ENCODE measurements at regions not wholly inside any gene's neighbourhood (a gene's known extent, or its start where the extent isn't known, plus 50 kb on each side); places are given as distances from the start of the nearest gene placed in this dataset.

DNA sequence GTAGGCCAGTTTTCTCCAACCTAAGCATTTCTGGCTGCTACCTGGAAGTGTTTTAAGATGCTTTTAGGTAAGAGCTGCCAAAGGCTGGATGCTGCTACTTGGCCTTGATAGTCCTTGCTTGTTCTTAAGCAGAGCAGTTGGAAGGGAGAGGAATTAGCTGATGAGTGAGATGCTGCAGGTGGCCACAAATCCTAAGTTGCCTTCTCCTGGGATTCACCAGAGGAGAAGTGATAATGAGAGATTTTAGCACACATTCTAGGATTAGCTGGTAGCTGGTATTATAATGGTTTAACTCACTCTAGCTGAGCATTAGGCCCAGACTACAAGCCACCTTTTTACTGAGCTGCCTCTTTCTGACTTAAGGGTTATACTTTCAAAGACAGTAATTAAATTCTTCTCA lies 442.9 kb upstream of the RAG2 start:
- in situ Hi-C loops (cut with MboI; ENCODE audit: low sequenced_read_pairs): no loop called here

DNA sequence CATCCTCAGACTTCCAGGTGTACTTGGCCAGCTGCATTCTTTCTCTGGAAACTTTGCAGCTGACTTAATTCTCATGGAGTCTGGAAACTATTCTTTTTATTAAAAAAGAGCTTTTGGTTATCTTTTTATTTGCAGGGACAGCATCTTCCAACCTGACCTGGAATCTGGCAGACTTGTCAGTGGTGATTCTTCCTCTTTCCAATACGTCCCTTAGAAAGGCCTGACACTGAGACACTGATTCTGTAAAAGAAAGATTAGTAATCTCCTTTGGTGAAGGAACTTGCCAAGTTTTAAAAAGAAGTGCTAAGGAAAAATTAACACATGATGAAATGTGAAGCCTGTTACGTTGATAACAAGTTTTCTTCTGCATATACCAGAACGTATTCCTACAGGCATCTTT lies 440.9 kb upstream of the RAG2 start:
- in situ Hi-C loops (cut with MboI; ENCODE audit: low sequenced_read_pairs): no loop called here

DNA sequence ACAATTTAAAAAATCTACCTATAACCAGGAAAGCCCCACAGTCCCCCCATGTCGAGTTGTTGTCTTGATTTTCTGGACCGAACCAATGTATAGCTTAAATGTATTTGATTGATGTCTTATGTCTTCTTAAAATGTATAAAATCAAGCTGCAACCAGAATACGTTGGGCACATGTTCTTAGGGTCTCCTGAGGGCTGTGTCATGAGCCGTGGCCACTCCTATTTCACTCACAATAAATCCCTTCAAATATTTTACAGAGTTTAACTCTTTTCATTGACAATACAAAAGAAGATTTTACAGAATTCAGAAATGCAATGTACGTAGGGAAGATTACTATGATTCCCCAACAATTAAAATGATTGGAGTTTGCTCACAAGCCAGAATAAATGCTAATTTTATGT lies 428.7 kb upstream of the RAG2 start:
- in situ Hi-C loops (cut with MboI; ENCODE audit: low sequenced_read_pairs): no loop called here

DNA sequence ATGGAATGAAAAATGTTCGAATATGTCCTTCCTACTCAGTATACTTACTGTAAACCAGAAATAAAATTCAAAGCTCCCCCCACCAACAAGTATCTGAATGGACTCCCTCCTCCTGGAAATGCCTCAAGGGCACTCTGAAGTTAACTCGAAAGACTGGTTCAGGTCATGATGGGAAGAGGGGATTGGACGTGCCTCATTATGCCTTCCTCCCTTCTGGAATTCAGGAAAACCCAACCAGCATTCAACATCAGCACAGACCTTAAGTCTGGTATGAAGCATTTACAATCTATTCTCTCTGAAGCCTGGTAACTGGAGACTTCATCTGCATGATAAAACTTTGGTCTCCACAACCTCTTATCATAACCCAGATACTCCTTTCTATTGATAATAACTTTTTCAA lies 428.3 kb upstream of the RAG2 start:
- in situ Hi-C loops (cut with MboI; ENCODE audit: low sequenced_read_pairs): no loop called here

DNA sequence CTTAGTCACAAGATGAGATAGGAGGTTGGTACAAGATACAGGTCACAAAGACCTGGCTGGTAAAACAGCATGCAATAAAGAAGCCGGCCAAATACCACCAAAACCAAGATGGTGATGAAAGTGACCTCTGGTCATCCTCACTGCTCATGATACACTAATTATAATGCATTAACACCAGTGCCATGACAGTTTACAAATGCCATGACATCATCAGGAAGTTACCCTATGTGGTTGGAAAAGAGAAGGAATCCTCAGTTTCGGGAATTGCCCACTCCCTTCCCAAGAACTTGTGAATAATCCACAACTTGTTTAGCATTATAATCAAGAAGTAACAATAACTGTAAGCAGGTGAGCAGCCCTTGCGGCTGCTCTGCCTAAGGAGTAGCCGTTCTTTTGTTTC lies 408.5 kb upstream of the RAG2 start:
- in situ Hi-C loops (cut with MboI; ENCODE audit: low sequenced_read_pairs): no loop called here

DNA sequence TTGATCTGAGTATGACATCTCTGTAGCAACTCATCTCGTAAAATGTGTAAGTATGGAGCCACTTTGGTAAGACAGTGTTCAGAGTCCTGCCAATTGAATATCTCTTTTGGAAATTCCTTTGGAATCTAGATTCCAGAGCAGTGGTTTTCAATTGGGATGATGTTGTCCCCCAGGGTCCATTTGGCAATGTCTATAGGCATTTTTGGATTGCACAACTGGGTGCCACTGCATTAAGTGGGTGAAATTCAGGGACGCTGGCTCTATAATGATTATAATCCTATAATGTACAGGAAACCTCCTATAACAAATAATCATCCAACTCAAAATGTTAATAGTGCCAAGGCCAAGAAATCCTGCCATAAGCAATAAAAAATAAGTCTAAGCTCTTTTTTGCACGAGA lies 404.8 kb upstream of the RAG2 start:
- in situ Hi-C loops (cut with MboI; ENCODE audit: low sequenced_read_pairs): no loop called here

DNA sequence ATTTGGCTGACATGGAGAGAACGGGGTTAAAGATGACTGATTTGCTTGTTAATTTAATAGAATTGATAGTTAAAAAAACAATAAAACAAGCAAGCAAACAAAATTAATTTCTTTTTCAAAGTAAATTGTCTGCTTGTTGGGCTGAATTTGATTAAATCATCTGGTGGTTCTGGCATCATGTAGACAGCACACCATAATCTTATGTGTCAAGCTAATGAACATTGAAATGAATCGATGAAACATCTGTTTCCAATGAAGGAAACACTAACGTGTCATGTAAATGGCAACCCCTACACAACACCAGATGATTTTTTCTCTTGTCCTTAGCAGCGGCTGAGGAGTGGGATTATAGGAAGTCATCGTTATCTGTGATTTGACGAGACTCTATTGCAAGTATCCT lies 399.6 kb upstream of the RAG2 start:
- in situ Hi-C loops (cut with MboI; ENCODE audit: low sequenced_read_pairs): no loop called here

DNA sequence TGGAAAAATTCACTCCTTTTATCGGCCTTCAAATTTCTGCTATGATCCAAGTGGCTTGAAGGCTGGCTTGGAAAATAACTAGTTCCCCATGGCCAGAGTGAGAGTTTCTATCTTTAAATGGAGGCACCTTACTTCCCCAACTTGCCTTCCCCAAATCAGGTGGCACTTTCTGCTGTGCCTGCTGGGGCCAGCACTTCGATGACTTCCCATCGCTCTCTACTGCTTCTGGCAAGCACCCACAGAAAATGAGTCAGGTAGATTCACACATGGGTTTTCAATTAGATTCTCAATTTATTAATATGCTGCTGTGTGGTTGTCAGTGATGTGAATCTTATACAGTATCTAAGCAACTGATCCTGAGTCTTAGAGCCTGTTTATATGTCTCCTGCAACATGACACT lies 398.8 kb upstream of the RAG2 start:
- in situ Hi-C loops (cut with MboI; ENCODE audit: low sequenced_read_pairs): no loop called here

DNA sequence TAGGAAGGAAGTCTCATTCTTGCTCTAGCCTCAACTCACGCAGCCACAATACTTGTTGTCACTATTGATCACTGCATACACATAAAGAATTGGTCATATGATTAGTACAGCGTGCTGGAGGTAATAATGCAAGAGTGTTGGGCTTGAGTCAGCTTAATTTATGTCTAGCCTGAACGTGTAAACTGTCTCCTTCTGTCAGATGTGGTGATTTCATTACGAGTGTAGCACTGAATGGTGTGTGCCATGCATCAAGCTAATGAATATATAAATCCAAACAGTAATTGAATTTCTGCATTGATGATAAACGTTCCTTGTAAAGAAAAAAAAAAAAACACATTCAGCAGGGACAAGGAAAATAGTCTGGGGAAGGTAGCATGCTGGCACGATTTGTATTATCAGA lies 396.2 kb upstream of the RAG2 start:
- in situ Hi-C loops (cut with MboI; ENCODE audit: low sequenced_read_pairs): no loop called here

DNA sequence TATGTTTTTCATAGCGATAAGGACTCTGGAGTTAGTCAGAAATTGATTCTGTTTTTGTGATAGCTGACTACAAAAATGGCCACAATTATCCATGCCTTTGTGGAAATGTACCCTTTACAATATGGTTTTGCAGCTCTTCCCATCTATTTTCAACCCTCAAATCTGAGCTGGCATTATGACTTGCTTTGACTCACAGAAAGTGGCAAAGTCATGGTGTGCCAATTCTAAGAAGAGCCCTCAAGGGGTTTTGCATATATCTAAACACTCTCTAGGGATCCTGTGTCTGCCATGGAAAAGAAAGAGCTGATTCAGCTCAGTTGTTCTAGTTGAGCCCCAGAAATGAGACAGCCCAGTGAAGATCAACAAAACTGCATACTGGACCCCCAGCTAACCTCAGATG lies 390.5 kb upstream of the RAG2 start:
- in situ Hi-C loops (cut with MboI; ENCODE audit: low sequenced_read_pairs): no loop called here

DNA sequence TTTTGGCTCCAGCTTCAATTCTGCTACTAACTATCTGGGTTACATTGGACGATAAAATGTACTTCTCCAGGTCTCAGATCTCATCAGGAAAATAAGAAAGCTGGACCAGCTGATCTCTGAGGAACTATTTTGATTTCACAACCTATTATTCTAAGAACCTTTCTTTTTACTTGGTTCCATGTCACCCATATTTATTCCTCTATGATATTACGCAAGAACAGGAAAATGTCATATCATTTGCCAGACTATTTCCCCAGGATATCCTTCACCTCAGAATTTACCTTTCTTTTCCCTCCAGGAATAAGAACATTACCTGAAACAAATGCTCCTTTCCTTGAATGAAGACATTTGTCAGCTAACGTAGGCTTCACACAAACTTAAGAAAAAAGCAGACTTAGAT lies 387.5 kb upstream of the RAG2 start:
- in situ Hi-C loops (cut with MboI; ENCODE audit: low sequenced_read_pairs): no loop called here

DNA sequence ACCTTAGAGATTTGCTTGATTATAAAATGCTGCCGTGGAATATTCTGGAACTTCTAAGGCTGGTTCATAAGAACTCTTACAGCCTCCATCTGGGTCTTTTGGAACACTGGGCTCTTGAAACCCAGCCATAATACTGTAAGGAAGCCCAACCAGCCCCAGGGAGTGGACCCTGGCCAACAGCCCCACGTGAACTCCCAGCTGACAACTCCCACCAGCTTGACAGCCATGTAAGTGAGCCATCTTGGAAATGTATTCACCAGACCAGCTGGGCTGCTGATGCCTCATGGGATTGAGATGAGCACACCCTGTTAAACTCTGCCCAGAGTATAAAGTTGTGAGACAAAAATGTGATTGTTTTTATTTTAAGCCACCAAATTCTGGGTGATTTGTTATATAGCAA lies 378.7 kb upstream of the RAG2 start:
- in situ Hi-C loops (cut with MboI; ENCODE audit: low sequenced_read_pairs): no loop called here

DNA sequence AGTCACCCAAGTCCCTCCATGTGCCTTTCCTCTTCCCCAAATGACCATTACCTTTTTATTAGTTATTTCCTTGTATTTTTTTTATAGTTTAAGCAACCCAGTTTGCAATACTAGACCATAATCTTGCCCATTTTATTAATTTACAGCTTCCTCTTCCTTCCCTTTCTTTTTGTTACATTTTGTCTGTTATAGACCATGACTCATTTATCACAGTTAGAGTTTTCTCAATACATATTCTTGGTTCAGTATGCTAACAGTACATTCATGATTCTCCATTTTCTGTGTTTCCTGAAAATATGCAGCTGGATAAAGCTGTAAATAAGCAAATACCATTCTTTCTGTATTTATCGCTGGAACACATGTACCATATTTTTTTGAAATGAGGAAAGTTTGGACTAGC lies 376.7 kb upstream of the RAG2 start:
- in situ Hi-C loops (cut with MboI; ENCODE audit: low sequenced_read_pairs): no loop called here

DNA sequence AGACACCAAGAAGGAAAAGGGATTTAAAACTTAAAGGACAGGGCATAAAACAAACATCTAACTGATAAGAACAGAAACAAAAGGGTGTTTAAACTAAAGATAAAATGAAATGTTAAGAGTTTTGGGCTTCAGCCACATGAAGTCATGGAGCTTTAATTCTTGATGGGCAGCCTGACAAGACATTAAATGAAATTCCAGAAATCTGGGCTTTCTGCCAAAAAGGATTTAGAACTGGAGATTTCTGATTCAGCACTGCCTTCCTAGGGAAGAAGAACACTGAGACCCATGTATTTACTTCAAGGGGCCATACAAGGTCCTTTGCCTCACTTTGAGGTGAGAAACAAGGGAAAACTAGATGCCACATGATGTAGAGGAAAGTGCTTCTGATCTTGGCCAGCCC lies 355.9 kb upstream of the RAG2 start:
- in situ Hi-C loops (cut with MboI; ENCODE audit: low sequenced_read_pairs): no loop called here

DNA sequence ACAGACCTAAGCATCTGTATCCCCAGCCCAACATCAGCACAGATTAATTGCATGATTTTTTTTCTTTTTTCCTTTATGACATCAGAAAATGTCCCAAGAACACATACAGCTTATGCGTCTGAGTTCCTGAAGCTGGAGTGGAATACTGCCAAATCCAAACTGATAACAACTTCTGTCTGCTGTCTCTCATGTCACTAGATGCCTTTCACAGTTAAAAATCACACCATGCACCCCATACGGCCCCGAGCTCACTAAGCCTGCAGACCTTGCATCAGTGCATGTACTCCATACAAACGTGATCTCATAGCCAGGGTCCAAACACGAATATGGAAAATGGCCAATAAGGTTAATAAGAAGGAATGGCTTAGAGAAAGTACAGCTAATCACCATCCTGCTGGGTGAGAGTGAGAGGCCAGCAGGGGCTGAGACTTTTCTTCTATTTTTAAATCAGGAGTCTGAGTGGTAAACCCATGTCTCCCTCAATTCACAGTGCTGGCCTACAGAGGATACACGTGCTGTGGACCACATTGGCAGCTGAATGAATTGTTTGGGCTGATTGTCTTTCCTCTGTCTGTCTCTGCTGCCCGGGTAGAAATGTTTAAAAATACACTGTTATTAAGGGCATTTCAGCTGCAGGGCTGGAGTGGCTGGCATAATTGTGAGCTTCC lies 350.6 kb upstream of the RAG2 start:
- in situ Hi-C loops (cut with MboI; ENCODE audit: low sequenced_read_pairs): no loop called here

DNA sequence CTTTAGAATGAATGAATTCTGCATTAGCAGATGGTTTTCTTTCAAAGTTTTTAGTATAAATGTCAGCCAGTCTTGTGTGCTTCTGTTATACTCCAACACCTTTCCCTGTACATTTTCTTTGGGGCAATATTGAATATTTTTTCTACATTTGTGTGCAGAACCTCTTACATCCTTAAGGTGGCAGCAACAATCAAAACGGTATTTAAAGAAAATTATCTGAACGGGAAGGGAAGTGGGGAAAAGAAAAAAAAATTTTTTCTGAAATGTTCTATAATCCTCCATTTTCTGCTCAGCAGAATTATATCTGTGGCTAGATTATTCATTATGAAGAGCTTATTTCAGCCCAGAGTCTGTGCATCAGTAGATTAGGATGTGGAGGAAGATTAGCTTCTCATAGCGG lies 347.3 kb upstream of the RAG2 start:
- in situ Hi-C loops (cut with MboI; ENCODE audit: low sequenced_read_pairs): no loop called here

DNA sequence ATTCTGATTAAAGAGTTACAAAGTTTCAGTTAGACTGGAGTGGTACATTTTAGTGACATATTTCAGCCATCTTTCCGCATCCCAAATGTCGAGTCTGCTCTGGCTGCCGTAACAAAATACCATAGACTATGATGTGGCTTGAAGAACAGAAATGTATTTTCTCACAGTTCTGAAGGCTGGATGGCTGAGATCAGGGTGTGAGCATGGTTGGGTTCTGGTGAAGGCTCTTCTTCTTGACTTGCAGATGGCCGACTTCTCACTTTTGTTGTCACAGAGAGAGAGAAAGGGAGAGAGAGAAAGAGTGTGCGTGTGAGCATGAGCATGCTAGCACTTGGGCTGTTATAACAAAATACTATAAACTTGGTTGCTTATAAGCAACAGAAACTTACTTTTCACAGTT lies 335.4 kb upstream of the RAG2 start:
- in situ Hi-C loops (cut with MboI; ENCODE audit: low sequenced_read_pairs): no loop called here

DNA sequence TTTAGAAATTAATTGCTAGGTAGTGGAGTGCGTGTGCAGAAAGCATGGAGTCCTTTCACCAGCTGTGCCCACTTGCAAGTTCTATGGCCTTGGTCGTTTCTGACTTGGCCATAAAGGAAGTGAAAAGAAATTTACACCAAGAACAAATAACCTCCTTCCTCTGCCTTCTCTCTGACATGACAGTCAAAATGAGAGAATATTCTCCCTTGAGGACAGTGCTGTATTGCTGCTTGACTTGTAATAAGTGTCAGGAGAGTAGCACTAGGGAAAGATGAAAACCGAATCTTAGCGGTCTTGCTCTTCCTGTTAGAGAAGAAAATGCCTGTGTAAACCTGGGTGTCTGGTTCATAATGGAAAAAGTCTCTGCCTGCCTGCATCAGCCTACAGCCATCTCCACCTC lies 333.1 kb upstream of the RAG2 start:
- in situ Hi-C loops (cut with MboI; ENCODE audit: low sequenced_read_pairs): no loop called here

DNA sequence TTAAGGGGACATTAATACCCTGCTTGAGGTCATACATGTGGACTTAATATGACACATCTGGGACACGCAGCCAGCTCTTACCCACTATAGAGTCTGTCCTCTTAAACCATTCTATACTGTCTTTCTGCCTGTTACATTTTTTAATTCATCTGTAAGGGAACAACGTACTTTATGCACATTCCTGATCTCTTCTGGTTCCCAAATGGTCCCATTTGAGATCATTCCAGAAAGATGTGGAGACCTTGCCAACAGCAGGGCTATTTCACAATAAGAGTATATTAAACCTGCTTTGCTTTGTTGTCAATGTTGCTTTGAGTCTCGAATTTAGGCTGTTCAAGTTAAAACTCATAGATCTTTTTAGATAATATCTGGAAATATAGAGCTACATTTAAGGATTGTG lies 332.2 kb upstream of the RAG2 start:
- in situ Hi-C loops (cut with MboI; ENCODE audit: low sequenced_read_pairs): no loop called here

DNA sequence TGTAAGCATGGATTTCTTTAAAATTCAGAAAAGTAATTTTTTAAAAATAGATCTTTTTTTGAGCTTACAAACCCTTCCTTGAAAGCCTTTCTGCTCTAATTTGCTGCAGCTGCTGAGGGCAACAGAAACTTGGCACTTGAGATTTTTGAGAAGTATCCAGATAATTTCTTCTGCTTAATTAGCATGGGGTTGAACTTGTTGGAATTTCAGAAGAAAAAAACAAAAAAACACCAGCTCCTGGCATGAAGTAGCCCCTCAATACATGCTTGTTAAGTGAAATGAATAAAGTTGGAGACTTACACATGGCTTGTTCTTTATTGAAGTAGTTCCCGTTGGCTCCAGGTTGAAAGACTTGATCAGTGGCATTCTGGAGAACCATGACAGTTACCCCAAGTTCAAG lies 331.4 kb upstream of the RAG2 start:
- in situ Hi-C loops (cut with MboI; ENCODE audit: low sequenced_read_pairs): no loop called here

DNA sequence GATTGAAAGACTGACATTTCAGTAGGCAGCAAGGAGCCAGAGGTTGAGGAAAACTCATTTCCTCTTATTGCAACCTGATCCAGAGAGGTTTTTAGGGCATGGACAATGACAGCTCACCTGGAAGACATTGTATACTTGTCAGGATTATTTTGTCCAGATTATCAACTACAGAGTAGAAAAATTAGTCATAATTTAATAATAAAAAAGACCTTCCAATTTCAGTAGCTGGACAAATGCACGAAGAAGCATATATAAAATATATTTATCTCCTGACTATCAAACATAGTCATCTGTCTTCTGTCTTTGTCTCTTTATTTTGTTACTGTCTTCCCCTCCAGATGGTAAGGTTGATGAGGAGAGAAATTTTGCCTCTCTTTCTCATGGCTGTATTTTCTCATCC lies 330.6 kb upstream of the RAG2 start:
- in situ Hi-C loops (cut with MboI; ENCODE audit: low sequenced_read_pairs): no loop called here

DNA sequence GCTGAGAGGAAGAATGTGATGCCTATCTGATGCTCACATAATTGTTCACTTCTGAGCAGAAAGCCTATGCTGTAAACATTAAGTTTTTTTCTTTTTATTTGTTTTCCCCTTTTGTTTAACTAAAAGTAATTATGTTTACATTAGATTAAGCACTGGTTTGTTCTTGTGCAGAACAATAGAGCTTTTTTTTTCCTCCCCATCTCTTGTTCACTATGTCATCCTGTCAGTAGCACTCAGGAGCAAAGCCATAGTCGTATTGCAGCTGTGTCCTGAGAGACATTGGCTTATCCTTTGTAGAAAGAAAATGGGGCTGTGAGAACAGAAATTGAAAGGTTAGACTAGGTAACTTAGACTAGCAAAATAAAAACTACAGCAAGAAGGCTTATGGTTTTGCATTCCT lies 301.8 kb upstream of the RAG2 start:
- in situ Hi-C loops (cut with MboI; ENCODE audit: low sequenced_read_pairs): no loop called here

DNA sequence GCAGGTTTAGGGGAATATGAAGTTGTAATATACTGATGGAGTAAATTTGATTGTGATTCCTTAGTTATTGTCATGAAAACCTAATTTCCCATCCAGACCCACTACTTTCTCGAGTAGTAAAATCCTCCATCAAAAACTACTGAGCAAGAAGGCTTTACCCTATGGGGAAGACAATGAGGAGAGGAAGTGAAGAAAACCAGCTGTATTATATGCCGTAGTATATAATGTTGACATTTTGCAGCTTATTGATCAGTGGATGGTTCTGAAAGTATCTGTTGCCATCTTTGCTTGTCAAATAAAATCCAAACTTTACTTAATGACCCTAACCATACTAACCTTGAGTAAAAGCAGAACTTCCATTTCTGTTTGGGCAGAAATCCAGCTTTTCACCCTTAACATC lies 292.8 kb upstream of the RAG2 start:
- in situ Hi-C loops (cut with MboI; ENCODE audit: low sequenced_read_pairs): no loop called here

Data from HL-60/S4 treated with phorbol 12-myristate 13-acetate at 8.2 ng/mL for 4 days and 3 days (cell line).